ENCODE measurements at regions not wholly inside any gene's neighbourhood (a gene's known extent, or its start where the extent isn't known, plus 50 kb on each side); places are given as distances from the start of the nearest gene placed in this dataset.

GRCh38 chr14:61918998-61919397, 156.8 kb downstream of the SNAPC1 start:
- no peak for TF ChIP-seq CTCF (IDR thresholded peaks at IDR 0.05; ENCODE audit: low read depth, low read length, missing input control)
- no peak for TF ChIP-seq RAD21 (IDR thresholded peaks at IDR 0.05)
- no peak for TF ChIP-seq YY1 (IDR thresholded peaks at IDR 0.05)
- no peak for TF ChIP-seq JUND (IDR thresholded peaks at IDR 0.05)
- no peak for TF ChIP-seq REST (IDR thresholded peaks at IDR 0.05)
- TF ChIP-seq MAX (IDR thresholded peaks at IDR 0.05), result no peak
- no peak for TF ChIP-seq HNF4G (IDR thresholded peaks at IDR 0.05)
